OCI-M2 (cell line): ENCODE measurements at regions not wholly inside any gene's neighbourhood (a gene's known extent, or its start where the extent isn't known, plus 50 kb on each side); places are given as distances from the start of the nearest gene placed in this dataset.

Experiments used
- DNase-seq: peaks from one replicate; lab custom pipeline; 2025; ENCODE audit not compliant: unreplicated experiment; lab: John Stamatoyannopoulos, UW

DNA sequence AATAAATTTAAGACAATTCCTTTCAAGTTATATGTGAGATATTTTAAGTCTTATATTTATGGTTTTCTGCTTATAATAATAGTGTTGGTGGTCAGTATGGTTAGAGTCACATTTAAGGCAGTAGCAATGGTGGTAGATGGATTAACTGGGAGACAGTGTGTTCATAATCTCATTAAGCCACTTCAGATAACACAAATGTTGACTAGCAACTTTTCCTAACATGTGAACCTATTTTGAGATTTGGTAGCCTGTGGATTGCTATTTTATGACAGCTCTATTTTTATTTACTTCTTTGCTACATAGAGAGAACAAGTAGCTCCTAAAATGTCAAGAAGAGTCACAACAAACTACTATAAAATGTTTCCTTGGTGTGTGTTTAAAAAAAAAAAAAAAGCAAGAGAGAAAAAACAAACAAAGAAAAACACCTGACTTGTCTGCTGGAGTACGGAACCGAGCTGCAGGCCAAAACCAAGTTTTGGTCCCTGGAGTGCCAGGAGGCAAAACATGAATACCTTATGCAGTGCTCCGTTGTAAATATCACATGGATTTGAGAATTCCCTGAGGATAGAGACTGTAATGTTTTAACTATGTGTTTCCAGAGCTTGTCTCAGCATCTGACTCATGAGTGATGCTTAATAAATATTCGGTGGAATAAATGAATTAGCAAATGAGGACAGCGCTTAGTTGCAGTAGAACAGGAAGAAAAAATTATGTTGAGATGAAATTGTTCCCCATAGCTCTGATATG lies 457.1 kb upstream of the ROBO2 start:
- DNase-seq = no peak

DNA sequence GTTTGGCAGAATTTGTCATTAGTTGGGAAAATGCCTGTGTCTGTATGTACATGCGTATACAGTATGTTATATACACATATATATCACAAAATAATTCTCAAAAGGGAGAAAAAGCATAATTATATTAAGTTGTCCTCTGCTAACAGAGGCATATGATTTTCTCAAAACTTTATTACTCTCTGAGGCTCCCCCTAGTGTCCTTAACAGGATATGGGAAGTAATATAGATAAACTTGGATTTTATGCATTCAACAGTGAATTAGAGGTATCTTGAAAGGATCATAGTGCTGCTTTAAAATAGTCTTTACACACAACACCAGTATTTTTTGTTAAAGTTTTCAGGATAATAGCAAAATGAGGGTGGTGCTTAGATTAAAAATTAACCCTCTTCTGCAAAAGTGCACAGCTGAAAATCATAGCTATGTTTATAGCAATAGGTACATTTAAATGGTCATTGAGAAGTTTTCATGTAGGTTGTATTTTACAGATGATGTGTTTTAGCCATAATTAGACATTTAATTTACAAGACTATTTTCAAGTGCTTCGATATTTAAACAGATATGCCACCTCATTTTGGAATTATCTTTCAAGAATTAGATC lies 454.0 kb upstream of the ROBO2 start:
- DNase-seq = no peak

DNA sequence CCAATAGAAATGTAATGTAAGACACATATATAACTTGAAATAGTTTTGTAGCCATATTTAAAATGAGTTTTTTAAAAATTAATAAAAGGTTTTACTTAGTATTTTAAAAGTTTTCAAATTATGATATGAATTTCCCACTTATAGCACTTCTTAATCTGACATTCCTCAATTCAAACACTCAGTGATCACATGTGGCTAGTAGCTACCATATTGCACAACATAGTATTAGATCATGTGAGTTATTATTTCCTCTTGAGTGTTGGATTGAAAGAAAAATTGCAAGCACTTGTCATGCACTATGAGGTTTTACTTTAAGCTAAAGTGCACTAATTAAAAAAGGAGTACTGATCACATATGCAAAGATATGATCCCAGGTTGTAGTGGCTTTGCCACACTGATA lies 453.4 kb upstream of the ROBO2 start:
- DNase-seq = no peak

DNA sequence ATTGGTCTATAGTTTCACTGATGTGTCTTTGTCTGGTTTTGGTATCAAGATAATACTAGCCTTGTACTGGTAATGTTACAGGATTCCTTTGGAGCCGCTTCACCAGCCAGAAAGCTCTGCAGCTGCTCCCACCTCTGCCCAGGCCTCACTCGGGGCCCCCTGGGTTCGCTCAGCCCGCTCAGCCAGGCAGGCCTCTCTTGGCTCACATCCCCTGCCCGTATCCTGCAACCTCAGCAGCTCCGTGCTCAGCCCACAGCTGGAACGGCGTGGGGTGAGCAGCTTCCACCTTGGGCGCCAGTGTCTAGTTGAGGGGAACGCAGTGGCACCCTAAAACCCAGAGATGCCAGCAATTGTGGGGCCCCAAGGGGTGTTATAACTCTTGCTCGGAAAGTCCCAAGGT lies 429.7 kb upstream of the ROBO2 start:
- DNase-seq = no peak

DNA sequence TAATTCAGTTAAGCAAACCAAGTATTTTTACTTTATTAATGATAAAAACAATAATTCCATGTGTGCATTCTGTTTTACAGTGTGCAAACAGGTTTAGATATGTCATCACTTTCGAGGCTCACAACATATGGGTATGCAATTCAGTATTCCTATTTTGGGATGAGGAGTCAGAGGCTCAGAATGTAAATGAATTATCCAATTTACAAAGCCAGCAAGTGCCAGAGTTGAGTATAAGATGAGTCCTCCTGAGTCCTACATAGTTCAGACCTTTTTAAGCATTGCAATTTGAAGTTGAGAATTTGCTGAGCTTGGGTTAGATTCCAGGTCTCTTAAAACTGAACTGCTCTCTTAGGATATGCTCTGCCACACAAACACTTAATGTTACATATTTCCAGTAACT lies 424.2 kb upstream of the ROBO2 start:
- DNase-seq = no peak

DNA sequence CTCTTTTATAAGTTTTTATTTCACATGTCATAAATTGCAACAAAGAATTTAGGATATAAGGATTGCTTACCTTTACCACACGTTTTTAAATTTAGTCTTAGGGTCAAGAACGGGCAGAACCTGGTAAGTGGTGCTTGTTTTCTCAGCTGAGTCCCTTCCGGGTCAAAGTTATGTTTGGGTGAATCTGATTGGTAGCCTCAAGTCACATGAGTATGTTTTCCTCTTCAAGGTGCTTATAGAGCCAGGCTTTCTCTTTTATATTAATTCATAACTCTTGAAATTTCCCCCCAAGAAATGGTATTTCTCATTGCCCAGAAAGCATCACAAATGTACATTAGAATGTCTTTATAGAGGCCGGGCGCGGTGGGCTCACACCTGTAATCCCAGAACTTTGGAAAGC lies 415.7 kb upstream of the ROBO2 start:
- no peak for DNase-seq

DNA sequence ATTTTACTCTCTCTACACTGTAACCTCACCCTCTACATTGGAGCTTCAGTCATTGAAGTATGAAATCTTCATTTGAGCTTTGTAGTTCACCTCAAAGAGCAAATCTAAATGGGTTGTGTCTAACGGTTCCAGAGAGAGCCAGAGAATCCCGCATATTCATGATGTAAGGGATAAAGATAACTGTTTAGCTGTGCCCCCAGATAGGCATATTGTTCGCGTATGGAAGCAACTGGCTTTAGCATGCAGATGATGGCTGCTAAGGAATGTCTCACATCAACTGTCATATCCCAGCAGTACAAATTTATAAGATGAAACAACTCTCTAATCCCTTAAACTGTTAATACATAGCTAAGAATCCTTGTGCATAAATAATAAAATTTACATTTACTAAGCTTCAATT lies 412.7 kb upstream of the ROBO2 start:
- no peak for DNase-seq

DNA sequence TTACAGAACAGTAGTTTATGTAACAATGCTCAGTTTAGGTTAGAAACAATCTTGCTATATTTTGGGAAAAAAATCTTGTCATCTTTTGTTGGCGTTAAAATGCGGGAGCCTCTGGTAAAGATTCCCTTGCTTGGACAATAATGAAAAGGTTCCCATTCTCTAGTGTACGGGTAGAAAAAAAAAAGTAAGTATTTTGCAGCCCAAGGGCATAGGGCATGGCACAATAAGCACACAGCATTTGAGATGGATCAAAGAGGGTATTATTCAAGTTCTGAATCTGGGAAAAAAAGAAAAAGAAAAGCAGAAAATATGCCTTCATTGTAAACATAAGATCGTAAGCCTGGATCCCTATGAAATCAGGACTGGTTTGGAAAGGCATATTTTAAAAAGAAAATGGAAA lies 408.6 kb upstream of the ROBO2 start:
- no peak for DNase-seq

DNA sequence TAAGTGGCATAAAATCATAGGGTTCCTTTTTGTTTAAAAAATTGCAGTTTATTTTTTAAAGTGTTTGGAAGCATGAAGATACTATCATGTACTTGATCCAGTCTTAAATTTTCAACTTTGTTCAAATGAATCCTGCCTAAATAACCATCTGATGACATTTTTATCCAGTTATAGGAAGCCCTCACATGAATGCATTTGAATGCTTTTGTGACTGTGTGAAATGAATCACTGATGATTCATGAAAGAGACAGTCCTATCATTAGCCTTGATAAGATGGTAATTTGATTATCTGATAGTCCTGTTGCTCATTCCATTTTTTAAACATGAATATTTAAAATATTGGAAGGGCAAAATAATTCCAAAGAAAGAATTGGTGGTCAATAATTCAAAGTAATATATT lies 401.9 kb upstream of the ROBO2 start:
- no peak for DNase-seq

DNA sequence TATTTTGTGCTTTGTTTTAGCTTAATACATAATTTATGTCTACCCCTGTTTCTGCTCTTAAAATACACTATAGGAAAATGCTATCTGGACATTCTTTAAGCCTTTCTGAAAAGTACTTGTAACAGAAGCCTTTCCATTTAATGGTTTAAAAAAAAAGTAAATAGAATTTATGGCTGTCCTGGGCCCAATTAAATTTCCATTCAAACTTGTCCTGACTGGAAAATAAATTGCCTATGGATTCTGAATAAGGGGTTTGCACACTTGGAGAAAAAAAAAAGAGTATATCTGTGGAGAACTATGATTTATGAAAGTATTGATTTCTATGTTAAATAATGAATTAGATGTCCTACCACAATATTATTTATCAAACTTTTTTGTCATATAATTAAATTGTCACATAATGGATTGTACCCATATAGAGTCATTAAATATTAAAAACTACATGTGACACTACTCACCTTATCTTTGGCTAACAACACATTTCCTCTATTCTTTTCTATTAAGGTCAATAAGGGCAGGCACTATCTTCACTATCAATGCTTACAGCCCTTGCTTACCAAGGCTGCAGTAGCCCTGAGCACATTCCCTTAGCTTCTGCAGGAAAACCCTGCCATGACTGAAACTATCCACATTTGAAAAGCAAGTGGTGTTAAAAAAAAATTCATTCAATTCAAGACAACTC lies 396.1 kb upstream of the ROBO2 start:
- no peak for DNase-seq

DNA sequence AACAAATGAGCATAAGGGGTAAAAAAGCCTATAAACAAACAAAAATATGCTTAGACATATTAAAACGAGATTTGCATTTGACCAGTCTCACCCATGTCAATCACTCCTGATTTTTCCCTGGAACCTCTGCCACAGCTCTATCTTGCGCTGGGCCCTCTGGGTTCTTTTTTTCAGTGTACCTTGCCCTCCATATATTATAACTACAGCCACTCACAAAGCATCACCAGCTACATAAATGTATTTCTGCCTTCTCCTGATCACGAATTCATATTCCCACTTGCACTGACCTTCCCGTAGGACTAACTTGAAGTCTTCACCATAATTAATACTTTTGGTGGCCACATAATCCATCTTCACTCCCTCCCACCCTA lies 395.6 kb upstream of the ROBO2 start:
- DNase-seq = no peak

DNA sequence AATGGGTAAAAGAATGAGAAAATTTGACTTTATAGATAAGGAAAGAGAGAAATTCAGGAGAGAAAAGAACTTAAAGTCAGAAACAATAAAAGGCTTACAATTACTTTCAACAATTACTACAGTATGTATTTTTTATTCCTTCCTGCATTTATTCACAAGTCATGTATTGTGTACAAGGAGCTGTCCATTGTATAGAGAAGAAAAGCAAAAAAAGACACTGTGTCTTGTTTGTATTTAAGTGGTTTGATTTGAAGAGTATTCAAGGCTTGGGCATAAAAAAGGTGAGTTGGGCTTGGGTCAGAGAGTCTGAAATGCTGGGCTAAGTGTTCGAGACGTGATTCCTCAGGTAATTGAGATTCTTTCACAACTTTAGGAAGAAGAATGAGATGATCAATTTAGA lies 394.2 kb upstream of the ROBO2 start:
- DNase-seq = no peak

DNA sequence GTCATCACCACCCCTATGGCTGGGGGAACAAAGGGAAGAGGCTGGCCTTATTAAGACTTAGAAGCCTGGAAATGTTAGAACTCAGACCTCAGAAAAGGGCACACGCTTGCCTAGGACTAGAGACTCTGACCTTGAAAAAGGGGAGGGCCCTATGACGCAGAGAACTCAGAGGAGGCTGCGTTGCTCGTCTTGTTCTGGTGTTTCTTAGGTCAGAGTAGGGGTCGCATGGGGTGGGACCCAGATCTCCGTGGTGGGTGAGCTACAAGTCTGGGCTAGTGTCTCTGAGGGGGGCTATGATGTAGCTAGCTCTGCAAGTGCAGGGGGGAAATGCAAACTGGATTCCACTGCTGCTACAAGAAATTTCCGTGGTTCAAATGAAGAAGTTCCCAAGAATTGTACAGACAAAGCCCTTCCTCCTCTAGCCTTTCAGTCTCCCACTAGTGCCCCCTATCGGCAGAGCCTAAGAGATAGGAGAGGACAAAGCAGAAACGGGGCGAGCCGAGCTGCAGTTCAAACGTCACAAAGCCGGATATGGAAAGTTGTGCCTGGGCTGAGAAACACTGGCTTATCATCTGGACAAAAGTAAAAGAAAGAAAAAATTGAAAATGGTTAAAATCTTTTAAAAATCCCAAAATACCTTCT lies 392.9 kb upstream of the ROBO2 start:
- DNase-seq = no peak

DNA sequence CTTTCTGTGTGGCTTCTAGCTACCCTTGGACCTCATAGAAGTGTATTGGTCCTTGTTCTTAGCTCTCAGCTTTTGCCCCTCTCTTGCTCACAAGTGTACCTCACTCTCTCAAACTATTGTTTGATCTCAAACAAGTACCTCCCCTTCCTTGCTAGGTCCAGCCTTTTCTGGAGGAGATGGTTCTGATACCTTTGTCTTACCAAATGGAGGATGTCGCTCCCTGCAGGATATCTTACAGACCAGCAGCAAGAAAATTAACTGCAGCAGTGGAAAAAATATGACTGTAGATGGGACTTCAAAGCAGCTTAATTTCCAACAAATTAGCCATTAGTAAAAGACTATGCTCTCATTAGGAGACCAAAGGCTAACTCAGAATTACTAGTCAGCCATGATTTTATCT lies 388.1 kb upstream of the ROBO2 start:
- DNase-seq = no peak

DNA sequence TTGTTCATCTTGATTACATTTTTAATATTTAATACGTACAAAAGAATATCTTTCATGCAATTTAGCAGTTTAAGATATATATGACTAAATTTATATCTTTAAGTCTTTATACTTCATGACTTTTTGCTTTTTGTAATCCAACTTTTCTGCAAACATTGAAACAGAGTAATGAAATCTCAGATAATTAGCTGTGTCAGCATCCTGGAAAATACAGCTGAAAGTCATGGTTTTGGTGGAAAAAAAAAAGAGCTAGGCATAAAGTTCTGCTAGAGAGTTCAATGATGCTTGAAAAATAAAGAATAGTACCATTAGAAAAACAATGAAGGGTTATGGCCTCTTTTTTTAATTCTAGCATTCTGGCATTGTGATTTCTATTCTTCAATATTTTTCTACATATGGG lies 387.4 kb upstream of the ROBO2 start:
- no peak for DNase-seq

DNA sequence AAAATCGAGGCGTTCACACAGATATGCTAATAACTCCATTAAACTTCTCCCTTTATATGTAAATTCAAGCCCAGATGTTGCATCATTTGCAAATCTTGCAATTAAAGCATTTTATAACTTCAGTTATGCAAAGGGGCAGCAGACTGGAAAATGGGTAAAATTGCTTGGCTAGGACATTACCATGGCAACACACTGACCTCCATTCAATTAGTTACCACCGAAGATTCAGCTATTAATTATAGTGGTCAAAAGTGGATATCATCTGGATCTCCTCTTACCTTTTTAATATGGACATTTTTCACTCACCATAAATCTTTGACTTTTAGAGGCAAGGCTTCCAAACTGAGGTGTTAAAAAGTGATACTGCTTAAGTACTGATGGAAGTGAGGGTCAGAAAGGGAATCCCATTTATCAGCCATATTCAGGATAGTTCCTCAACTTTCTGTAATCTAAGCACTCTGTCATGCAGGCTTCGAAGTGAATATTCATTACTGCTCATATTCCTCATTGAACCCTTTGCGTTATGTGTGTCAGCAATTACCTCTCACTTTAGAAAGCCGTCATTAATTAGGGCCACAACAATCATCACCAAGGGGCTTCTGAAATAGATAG lies 386.2 kb upstream of the ROBO2 start:
- no peak for DNase-seq

DNA sequence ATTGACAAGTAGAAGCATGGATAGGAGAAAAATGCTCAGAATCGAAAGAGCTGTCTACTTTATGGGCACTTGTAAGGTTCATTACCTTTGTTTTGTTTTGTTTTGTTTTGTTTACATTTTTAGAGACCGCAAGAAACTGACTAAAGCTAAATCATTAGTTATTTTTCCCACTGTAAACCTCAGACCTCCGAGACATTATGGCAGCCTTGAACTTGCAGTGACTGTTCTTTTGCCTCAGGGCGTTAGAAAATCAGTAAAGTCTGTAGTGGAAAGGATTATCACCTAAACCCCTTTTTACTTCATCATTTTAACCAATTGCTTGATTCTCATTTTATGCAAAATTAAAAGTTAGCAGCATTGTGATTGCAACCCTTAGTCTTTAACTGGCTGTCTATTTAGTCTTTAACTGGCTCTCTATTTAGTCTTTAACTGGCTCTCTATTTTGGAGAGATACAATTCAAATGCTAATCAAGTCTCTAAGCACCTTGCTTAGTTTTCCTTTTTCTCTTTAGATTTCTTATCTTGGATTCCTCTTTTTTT lies 383.3 kb upstream of the ROBO2 start:
- no peak for DNase-seq

DNA sequence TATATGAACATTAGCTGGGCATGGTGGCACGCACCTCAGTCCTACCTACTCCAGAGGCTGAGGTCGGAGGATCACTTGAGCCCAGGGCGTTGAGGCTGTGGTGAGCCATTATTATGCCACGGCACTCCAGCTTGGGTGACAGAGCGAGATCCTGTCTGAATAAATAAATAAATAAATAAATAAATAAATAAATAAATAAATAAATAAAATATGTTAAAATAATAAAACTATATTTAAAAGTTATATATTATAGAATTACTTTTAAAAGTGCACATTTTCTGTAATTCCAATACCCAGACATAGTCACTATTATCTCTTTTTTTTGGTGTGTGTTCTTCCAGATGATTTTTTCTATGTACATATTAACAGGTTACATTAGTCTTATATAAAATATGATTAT lies 382.0 kb upstream of the ROBO2 start:
- no peak for DNase-seq

DNA sequence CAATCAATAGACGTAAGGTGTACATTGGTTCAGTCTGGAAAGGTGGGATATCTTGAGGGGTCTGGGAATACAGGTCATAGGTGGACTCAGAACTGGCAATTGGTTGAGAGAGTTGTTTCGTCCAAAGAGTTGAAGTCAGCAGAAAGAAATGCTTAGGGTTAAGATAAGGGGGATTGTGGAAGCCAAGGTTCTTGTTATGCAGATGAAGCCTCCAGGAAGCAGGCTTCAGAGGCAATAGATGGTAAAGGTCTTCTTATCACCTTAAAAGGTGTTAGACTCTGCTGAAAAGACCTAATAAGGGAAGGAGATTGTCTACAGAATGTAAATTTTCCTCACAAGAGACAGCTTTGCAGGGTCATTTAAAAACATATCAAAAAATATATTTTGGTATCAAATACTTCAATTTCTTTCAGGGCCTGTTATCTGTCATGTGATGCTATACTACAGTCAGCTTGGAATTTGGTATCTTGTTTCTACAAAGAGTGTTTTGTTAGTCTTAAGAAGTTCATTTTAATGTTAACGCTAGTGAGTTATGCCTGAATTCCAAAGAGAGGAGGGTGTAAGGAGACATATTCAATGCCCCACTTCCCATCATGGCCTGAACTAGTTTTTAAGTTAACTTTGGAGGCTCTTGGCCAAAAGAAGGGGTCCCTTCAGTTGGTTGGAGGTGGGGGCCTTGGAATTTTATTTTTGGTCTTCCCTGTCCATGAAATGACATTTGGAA lies 378.2 kb upstream of the ROBO2 start:
- DNase-seq = no peak

DNA sequence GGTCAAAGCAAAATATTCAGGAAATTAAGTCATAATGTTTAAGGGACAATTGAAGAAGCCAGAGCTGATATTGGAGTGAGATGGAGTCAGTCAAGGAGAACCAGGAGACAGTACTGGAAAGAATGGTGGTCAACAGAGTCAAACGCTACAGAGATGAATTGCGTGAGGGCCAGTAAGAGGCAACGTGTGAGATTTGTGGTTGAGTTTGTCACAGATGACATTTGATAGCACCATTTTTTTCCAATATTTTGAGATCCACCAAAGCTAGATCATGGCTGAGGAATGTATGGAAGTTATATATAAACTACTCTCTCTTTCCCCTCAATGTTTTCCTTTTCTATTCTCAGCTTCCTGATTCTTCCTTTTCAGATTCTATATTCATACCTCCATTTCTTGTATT lies 375.1 kb upstream of the ROBO2 start:
- DNase-seq = no peak

DNA sequence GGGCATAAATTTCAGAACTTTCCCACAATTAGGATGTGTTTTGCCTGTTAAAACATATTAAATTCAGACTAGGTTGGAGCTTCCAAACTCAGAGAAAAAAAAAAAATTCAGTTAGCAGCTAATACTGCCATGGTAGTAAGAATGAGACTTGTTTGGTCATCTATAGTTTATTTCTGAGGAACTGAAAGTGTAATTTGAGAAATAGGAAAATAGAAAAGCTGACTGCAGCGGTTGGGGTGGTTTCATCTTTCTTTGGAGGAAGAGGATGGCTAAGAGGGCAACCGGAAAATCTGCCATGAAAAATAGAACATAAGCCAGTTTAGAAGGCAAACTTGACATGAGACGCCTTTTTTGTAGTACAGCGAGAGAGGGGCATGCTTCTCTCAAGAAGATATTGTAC lies 371.2 kb upstream of the ROBO2 start:
- DNase-seq = no peak
